Body of pancreas (tissue), 4 donors: ENCODE measurements at regions not wholly inside any gene's neighbourhood (a gene's known extent, or its start where the extent isn't known, plus 50 kb on each side); places are given as distances from the start of the nearest gene placed in this dataset.
"Not testable (repeated sequence)": the region's sequence is repeated elsewhere in the genome, so short reads cannot be mapped to it uniquely, and the experiment has no call there.

Experiments
- POLR2A ChIP-seq, 3 donors: fragments of 450-650 bp; IDR thresholded peaks; one replicate each; pipeline ENCODE4 v1.6.1; 2016; ENCODE audit warnings: antibody characterized with exemption in 3 of 3, mild to moderate bottlenecking in 2 of 3
- TF ChIP-seq, protein P1 (sequence below), 7 experiments: fragments of 450-650 bp in 4 of 7; fragments of 200-600 bp in 3 of 7; sonication (generic) in 3 of 7; IDR thresholded peaks; one replicate each; pipeline ENCODE4 v1.5.1; 2016 to 2019; ENCODE audit warnings: antibody characterized with exemption in 7 of 7

- TF ChIP-seq, protein P1, sequence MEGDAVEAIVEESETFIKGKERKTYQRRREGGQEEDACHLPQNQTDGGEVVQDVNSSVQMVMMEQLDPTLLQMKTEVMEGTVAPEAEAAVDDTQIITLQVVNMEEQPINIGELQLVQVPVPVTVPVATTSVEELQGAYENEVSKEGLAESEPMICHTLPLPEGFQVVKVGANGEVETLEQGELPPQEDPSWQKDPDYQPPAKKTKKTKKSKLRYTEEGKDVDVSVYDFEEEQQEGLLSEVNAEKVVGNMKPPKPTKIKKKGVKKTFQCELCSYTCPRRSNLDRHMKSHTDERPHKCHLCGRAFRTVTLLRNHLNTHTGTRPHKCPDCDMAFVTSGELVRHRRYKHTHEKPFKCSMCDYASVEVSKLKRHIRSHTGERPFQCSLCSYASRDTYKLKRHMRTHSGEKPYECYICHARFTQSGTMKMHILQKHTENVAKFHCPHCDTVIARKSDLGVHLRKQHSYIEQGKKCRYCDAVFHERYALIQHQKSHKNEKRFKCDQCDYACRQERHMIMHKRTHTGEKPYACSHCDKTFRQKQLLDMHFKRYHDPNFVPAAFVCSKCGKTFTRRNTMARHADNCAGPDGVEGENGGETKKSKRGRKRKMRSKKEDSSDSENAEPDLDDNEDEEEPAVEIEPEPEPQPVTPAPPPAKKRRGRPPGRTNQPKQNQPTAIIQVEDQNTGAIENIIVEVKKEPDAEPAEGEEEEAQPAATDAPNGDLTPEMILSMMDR (IDR thresholded peaks at IDR 0.05): not testable (repeated sequence)
- not testable (repeated sequence) for TF ChIP-seq POLR2A (IDR thresholded peaks at IDR 0.05)
Observed at GRCh38 chr6:11847068-11847467, 68.5 kb upstream of the ADTRP start.
